GM19463 (cell line): ENCODE measurements at regions not wholly inside any gene's neighbourhood (a gene's known extent, or its start where the extent isn't known, plus 50 kb on each side); places are given as distances from the start of the nearest gene placed in this dataset.

Experiments
- ATAC-seq: cut with Tn5 transposase; IDR thresholded peaks from one replicate; pipeline ENCODE4 v1.9.1; 2021; ENCODE audit warnings: mild to moderate bottlenecking, moderate library complexity; ENCODE audit not compliant: unreplicated experiment

- ATAC-seq, result no peak
Measured at GRCh38 chr11:98842187-98842586, 178.6 kb upstream of the CNTN5 start.

GRCh38 chr11:98862169-98862568 lies 158.6 kb upstream of the CNTN5 start:
- no peak for ATAC-seq

GRCh38 chr11:98871690-98872089 lies 149.1 kb upstream of the CNTN5 start:
- no peak for ATAC-seq

DNA sequence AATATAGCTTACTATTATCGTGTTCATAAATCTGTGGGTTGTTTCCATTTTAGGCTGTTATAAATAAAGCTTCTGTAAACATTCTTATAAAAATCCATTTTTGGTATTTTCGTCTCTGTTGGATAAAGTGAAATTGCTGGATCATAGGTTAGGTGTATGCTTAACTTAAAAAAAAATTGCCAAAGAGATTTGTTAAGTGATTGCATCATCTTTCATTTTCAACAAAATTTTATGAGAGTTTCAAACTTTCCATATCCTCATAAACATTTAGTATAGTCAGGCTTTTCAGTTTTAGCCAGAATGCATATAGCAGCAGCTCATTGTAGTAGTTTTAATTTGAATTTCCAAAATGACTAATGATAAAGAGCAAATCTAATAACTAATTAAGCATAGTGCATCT lies 146.7 kb upstream of the CNTN5 start:
- no peak for ATAC-seq

GRCh38 chr11:98895936-98896335 lies 124.8 kb upstream of the CNTN5 start:
- no peak for ATAC-seq

- no peak for ATAC-seq
Measured at GRCh38 chr11:98940913-98941312, 79.8 kb upstream of the CNTN5 start.

GRCh38 chr11:98944461-98944860 lies 76.3 kb upstream of the CNTN5 start:
- ATAC-seq, result no peak

GRCh38 chr11:98952107-98952506 lies 68.6 kb upstream of the CNTN5 start:
- ATAC-seq, result no peak

DNA sequence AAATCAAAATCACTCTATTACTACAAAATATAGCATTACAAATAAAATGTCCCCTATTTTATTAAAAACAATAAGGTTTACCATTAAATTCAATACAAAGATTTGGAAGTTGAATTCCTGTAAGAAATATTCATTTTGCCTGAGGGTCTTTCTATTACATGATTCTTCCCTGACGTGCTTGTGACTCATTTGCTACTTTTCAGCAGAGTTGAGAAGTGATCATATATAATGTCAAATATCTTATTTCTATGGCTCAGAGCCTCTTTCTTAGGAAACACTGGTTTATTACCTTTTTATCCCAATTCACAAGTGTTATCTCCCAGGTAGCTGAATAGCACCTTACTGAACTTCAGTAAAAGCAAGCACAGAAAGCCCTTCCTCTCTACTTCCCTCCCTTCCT lies 65.2 kb upstream of the CNTN5 start:
- ATAC-seq, result no peak

GRCh38 chr11:98964146-98964545 lies 56.6 kb upstream of the CNTN5 start:
- ATAC-seq, result no peak

DNA sequence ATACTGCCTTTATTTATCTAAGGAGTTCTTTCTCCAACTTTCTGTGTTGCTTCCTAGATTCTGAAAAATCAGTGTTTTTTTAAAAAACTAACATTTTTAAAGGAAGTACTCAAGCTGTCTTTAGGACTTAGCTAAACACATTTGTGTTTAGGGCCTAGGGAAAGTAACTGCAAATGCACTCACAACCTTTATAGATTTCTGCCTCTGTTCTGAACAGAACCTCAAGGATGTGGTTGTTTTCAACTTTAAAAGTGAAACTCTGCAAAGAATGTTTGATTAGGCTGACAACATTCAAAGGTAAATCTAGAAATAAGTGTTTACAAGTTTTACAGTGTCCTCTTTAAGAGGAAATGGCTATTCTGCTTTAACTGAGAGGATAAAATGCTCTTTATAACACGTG lies 55.4 kb upstream of the CNTN5 start:
- ATAC-seq, result no peak

DNA sequence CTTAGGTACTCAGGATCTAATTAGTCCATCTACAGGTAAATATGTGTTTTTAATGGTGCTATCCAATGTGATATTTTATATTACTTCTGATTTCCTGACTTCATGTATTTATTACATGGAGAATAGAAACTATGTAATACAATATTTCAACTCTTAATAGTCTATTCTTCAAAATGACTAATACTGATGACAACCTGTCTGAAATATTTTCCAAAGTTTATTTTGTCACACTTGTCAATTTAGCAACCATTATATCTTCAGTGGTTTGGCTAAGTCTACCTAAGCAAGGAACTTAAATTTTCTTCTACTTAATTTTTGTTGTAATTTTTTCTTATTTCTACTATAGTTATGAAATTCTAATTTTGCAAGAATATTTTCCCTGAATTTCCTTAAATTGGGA lies 55.0 kb upstream of the CNTN5 start:
- ATAC-seq, result no peak

DNA sequence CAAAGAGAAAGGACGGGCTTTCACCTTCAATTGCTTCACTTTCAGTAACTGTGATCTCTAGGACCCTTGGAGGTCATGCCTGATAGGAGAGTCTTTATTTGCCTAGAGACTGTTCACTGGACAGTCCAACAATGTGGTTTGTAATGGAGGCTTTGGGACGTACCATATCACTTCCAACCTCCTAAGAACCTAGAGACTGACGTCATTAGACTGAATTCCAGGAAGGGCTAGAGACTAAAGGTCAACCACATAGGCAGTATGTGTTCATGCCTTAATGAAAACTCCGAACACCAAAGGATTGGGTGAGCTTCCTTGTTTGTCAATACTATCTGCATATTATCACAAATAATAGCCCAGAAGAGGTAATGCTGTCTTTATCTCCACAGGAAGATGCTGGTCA lies 53.7 kb upstream of the CNTN5 start:
- no peak for ATAC-seq
